Testis (tissue), 2 donors: ENCODE measurements at regions not wholly inside any gene's neighbourhood (a gene's known extent, or its start where the extent isn't known, plus 50 kb on each side); places are given as distances from the start of the nearest gene placed in this dataset.

Experiments used
- CTCF ChIP-seq, 3 experiments: fragments of 450-650 bp in 2 of 3; fragments of 200-600 bp in 1 of 3; sonication (generic) in 1 of 3; IDR thresholded peaks; one replicate each; pipeline ENCODE4 v1.5.1; 2016 to 2019; ENCODE audit warnings: antibody characterized with exemption in 3 of 3, mild to moderate bottlenecking in 2 of 3, moderate library complexity in 1 of 3
- POLR2A ChIP-seq: fragments of 450-650 bp; IDR thresholded peaks from one replicate; pipeline ENCODE4 v1.6.1; 2017; ENCODE audit warnings: antibody characterized with exemption, mild to moderate bottlenecking, moderate library complexity

DNA sequence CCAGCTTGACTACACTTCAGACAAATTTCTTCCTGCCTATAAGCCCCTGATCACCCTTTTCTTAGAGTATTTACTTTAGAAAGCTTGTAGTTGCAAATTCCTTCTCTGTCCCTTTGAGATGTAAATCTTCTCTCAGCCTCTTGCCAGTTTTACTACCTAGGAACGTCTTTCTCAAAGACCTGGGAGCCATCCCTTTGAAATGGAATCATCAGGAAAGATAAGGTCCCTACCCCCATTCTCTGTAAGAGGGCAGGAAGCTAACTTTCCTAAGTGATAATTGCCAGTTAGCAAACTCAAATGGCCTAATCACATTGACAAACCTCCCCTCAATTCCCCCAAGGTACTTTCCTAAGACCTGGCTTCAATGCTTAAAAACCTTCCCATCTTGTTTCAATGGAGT is 304.5 kb downstream of the MDFIC start:
- TF ChIP-seq POLR2A (no peak), CTCF (IDR thresholded peaks at IDR 0.05) (no peak)
